DOHH2 (cell line): ENCODE measurements at regions not wholly inside any gene's neighbourhood (a gene's known extent, or its start where the extent isn't known, plus 50 kb on each side); places are given as distances from the start of the nearest gene placed in this dataset.

Source experiments
- H3F3A ChIP-seq: fragments of 200-600 bp; sonication (generic), shearing (Covaris generic); 2 replicates; pipeline ENCODE4 v1.6.0; 2016; ENCODE audit warnings: antibody characterized with exemption, mild to moderate bottlenecking; ENCODE audit not compliant: control insufficient read depth, insufficient read depth
- H3K27ac ChIP-seq: fragments of 200-600 bp; sonication (generic); 2 replicates; pipeline ENCODE4 v1.5.1; 2014; ENCODE audit warnings: low read depth, mild to moderate bottlenecking, low read length, moderate library complexity
- H3K27me3 ChIP-seq: fragments of 200-600 bp; sonication (generic); 2 replicates; pipeline ENCODE4 v1.6.1; 2014; ENCODE audit warnings: mild to moderate bottlenecking, low read length, mixed read lengths; ENCODE audit not compliant: control insufficient read depth
- H3K36me3 ChIP-seq: fragments of 200-600 bp; sonication (generic); 2 replicates; pipeline ENCODE4 v1.6.1; 2014; ENCODE audit warnings: mild to moderate bottlenecking, low read length, moderate library complexity, mixed read lengths; ENCODE audit not compliant: control insufficient read depth
- H3K4me1 ChIP-seq: fragments of 200-600 bp; sonication (generic); 2 replicates; pipeline ENCODE4 v1.6.1; 2014; ENCODE audit warnings: mild to moderate bottlenecking, low read length, mixed read lengths; ENCODE audit not compliant: control insufficient read depth
- H3K4me2 ChIP-seq: fragments of 200-600 bp; sonication (generic); 2 replicates; pipeline ENCODE4 v1.6.0; 2014; ENCODE audit warnings: mild to moderate bottlenecking, low read length, moderate library complexity
- H3K4me3 ChIP-seq: fragments of 200-600 bp; sonication (generic); 2 replicates; pipeline ENCODE4 v1.5.1; 2014; ENCODE audit warnings: mild to moderate bottlenecking, low read length, mixed read lengths
- H3K79me2 ChIP-seq: fragments of 200-600 bp; sonication (generic); 2 replicates; pipeline ENCODE4 v1.6.1; 2014; ENCODE audit warnings: mild to moderate bottlenecking, low read length, mixed read lengths; ENCODE audit not compliant: control insufficient read depth
- H3K9me2 ChIP-seq: fragments of 200-600 bp; sonication (generic); replicated peaks from 2 replicates; pipeline ENCODE4 v1.6.1; 2014; ENCODE audit warnings: mild to moderate bottlenecking, low read length, mixed read lengths; ENCODE audit not compliant: control insufficient read depth
- H3K9me3 ChIP-seq: fragments of 200-600 bp; sonication (generic); 2 replicates; pipeline ENCODE4 v1.6.1; 2014; ENCODE audit warnings: antibody characterized with exemption, low read length, mixed read lengths; ENCODE audit not compliant: control insufficient read depth, insufficient read depth
- H4K20me1 ChIP-seq: fragments of 200-600 bp; sonication (generic); 2 replicates; pipeline ENCODE4 v1.6.0; 2014; ENCODE audit warnings: low read depth, mild to moderate bottlenecking, antibody characterized with exemption, low read length, moderate library complexity; ENCODE audit not compliant: control insufficient read depth, insufficient read depth
- EZH2phosphoT487 ChIP-seq: fragments of 200-600 bp; sonication (generic); IDR thresholded peaks from 2 replicates; pipeline ENCODE4 v1.6.1; 2017; ENCODE audit warnings: borderline replicate concordance, mild to moderate bottlenecking, antibody characterized with exemption, low read length, moderate library complexity, mixed read lengths
- TF ChIP-seq, protein P1 (sequence below): fragments of 200-600 bp; sonication (generic); IDR thresholded peaks from one replicate; pipeline ENCODE4 v1.5.1; 2014; ENCODE audit warnings: antibody characterized with exemption, mild to moderate bottlenecking, low read depth, low read length; ENCODE audit not compliant: poor library complexity, severe bottlenecking

DNA sequence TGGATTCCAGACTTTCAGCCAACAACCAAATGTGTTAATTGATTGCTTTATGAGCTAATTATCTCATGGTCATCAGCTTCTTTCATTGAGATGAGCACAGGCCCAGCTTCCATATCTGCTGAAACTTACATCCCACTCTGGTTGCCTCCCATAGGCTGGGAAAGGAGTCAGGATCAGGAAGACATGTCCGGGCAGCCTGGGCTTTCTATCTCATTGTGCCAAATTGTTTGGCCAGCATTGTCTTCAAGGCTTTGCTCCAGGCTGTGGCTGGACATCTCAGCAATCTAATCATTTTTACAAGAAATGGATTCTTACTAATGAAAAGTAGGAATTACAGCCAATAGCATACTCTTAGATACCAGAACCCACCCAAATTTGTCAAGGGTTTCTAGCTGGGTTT lies 295.2 kb downstream of the CXCL12 start:
- H3K27ac ChIP-seq = no peak overlapping the region
- no peaks in the 10 kb centered on the region for H3K36me3 ChIP-seq
- H4K20me1 ChIP-seq = no peaks in the 10 kb centered on the region
- H3K27me3 ChIP-seq = no peaks in the 10 kb centered on the region
- H3K79me2 ChIP-seq = no peaks in the 10 kb centered on the region
- TF ChIP-seq, protein P1, sequence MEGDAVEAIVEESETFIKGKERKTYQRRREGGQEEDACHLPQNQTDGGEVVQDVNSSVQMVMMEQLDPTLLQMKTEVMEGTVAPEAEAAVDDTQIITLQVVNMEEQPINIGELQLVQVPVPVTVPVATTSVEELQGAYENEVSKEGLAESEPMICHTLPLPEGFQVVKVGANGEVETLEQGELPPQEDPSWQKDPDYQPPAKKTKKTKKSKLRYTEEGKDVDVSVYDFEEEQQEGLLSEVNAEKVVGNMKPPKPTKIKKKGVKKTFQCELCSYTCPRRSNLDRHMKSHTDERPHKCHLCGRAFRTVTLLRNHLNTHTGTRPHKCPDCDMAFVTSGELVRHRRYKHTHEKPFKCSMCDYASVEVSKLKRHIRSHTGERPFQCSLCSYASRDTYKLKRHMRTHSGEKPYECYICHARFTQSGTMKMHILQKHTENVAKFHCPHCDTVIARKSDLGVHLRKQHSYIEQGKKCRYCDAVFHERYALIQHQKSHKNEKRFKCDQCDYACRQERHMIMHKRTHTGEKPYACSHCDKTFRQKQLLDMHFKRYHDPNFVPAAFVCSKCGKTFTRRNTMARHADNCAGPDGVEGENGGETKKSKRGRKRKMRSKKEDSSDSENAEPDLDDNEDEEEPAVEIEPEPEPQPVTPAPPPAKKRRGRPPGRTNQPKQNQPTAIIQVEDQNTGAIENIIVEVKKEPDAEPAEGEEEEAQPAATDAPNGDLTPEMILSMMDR = no peak
- TF ChIP-seq EZH2phosphoT487 = no peak
- no peaks in the 10 kb centered on the region for H3K9me3 ChIP-seq
- no peaks in the 10 kb centered on the region for H3F3A ChIP-seq
- no peaks in the 10 kb centered on the region for H3K9me2 ChIP-seq
- H3K4me2 ChIP-seq = no peak overlapping the region
- no peak overlapping the region for H3K4me3 ChIP-seq
- no peaks in the 10 kb centered on the region for H3K4me1 ChIP-seq

DNA sequence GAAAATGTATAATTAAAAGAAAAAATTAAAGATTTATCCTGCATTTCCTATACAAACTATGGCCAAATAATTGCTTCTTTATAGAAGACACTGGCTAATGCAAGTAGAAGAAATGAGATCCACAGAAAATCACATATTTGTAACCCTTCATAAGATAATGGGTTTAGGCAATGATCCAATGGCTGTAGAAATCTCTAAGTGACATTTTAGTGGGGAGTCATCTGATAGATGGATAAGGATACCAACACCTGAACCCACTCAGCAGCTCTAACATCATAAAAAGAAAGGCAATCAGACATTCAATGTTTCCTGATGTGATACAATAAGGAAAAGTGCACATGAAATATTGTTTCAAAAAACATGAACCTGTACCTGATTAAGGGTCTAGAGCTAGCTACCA lies 297.5 kb downstream of the CXCL12 start:
- Histone ChIP-seq H3K27me3 (no peaks in the 10 kb centered on the region), H3K9me2 (no peaks in the 10 kb centered on the region), H3K4me2 (no peak overlapping the region), H4K20me1 (no peaks in the 10 kb centered on the region), H3K27ac (no peak overlapping the region), H3K4me3 (no peak overlapping the region), H3F3A (no peaks in the 10 kb centered on the region), H3K36me3 (no peaks in the 10 kb centered on the region), H3K79me2 (no peaks in the 10 kb centered on the region), H3K4me1 (no peaks in the 10 kb centered on the region), H3K9me3 (no peaks in the 10 kb centered on the region)
- no peak for TF ChIP-seq EZH2phosphoT487
- TF ChIP-seq, protein P1 = no peak

DNA sequence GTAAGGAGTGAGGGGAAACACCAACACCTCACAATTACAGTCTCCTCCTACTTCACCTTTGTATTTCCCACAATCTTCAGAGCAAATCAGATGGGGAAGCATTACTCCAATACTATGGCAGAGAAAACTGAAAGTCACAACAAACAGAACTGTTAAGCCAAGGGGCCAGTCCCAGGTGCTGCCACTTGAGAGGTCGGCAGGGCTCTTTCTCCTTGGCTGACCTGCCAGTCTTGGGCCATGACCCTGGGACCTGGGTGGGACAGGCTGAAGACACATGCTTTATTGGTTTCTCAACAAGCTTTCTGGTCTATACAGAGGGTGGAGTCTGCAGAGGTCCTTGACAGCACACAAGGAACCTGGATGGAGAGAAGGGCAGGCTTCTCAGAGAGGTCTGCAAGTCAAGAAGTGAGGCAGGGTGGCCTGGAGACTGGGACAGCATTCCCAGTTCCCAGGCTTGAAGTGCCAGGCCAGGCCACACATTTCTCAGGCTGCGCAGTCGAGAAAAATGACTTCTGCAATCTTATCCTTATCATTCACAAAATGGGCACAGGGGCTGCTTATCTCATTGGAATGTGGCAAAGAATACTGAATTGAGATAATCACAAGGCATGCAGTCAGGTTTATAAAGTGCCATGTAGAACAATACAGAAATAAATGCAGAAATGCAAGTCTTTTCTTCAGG lies 301.0 kb downstream of the CXCL12 start:
- no peaks in the 10 kb centered on the region for H3K79me2 ChIP-seq
- no peaks in the 10 kb centered on the region for H3K4me1 ChIP-seq
- no peaks in the 10 kb centered on the region for H3K9me3 ChIP-seq
- no peak overlapping the region for H3K4me2 ChIP-seq
- no peaks in the 10 kb centered on the region for H3K27me3 ChIP-seq
- no peaks in the 10 kb centered on the region for H3K36me3 ChIP-seq
- no peak overlapping the region for H3K27ac ChIP-seq
- H3F3A ChIP-seq = no peaks in the 10 kb centered on the region
- no peaks in the 10 kb centered on the region for H3K9me2 ChIP-seq
- no peak overlapping the region for H3K4me3 ChIP-seq
- H4K20me1 ChIP-seq = no peaks in the 10 kb centered on the region
- TF ChIP-seq, protein P1 = no peak
